ENCODE measurements at regions not wholly inside any gene's neighbourhood (a gene's known extent, or its start where the extent isn't known, plus 50 kb on each side); places are given as distances from the start of the nearest gene placed in this dataset.

DNA sequence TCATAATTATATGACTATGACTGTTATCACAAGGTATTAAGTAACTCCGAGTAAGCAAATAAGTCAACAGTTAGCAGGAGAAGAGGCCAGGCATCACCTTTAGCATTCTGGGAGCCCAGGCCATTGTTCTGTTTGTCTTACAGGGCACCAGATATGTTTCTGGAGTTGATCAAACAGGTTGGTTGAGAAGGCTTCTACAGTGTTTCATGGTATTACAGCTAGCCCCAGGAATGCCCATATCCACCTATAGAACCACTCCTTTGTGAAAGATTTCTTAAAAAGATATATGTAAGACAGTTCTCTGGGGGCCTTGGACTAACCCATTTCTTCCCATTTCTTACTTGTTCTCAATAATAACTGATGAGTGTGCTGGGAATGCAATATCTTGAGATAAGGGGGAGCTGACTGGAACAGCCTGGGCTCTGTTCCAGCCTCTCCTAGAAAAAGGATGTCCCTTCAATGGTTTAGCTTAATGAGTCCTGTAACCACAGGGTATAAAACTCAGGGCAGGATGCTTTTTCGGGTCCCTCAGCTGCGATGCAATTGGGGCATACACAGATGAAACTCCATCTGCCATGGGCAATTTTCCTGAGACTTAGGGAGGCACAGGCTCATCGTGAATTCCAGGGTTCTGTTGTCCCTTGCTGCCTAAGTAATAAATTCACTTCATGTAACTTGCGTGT lies 286.4 kb downstream of the BAMBI start:
- TF ChIP-seq CTCF (IDR thresholded peaks at IDR 0.05 in 2 of 3, conservative IDR thresholded peaks at IDR 0.05 in 1 of 3; ENCODE audit: borderline replicate concordance in 1 of 3, insufficient read depth in 1 of 3, low read depth in 2 of 3, low read length in 2 of 3) (no peak), POLR2A (IDR thresholded peaks at IDR 0.05; ENCODE audit: borderline replicate concordance, extremely low read depth, insufficient read depth, insufficient read length) (no peak)

Data from HCT116 (cell line).